MM.1S (cell line): ENCODE measurements at regions not wholly inside any gene's neighbourhood (a gene's known extent, or its start where the extent isn't known, plus 50 kb on each side); places are given as distances from the start of the nearest gene placed in this dataset.

ENCODE experiments used
- CTCF ChIP-seq: fragments of 300-600 bp; sonication (generic); IDR thresholded peaks from 2 replicates; pipeline ENCODE4 v1.5.1; 2016; ENCODE audit warnings: antibody characterized with exemption, low read length, mixed read lengths
- EZH2 ChIP-seq: fragments of 300-600 bp; sonication (generic); optimal IDR thresholded peaks from 2 replicates; pipeline ENCODE3; 2017; ENCODE audit warnings: low read depth, mild to moderate bottlenecking, antibody characterized with exemption, low read length, mixed read lengths

- no peak for TF ChIP-seq EZH2
- no peak for TF ChIP-seq CTCF
These were observed 130.0 kb downstream of the CPZ start for GRCh38 chr4:8722556-8722955.
